C1 segment of cervical spinal cord (tissue), 14 donors: ENCODE measurements at regions not wholly inside any gene's neighbourhood (a gene's known extent, or its start where the extent isn't known, plus 50 kb on each side); places are given as distances from the start of the nearest gene placed in this dataset.

Experiments
- DNase-seq, 14 donors: peaks; one replicate each; lab custom pipeline; 2025; lab: John Stamatoyannopoulos, UW

- DNase-seq: no peak
These were observed 321.5 kb downstream of the ALG10 start for GRCh38 chr12:34343766-34344165.

GRCh38 chr12:34344851-34345522 is 322.7 kb downstream of the ALG10 start:
- no peak for DNase-seq

GRCh38 chr12:34345801-34346200 is 323.5 kb downstream of the ALG10 start:
- DNase-seq: no peak

GRCh38 chr12:34346372-34347034 is 324.2 kb downstream of the ALG10 start:
- DNase-seq: no peak

GRCh38 chr12:34347367-34347766 is 325.1 kb downstream of the ALG10 start:
- DNase-seq: no peak

- DNase-seq: no peak
These were observed 325.8 kb downstream of the ALG10 start for GRCh38 chr12:34348064-34348463.

GRCh38 chr12:34348836-34349672 is 326.8 kb downstream of the ALG10 start:
- DNase-seq: no peak

GRCh38 chr12:34349673-34349961 is 327.3 kb downstream of the ALG10 start:
- no peak for DNase-seq

- DNase-seq: no peak
These were observed 328.1 kb downstream of the ALG10 start for GRCh38 chr12:34350092-34351041.

- no peak for DNase-seq
These were observed 329.8 kb downstream of the ALG10 start for GRCh38 chr12:34352098-34352497.

- no peak for DNase-seq
These were observed 332.2 kb downstream of the ALG10 start for GRCh38 chr12:34354239-34355200.

GRCh38 chr12:34356233-34356987 is 334.1 kb downstream of the ALG10 start:
- no peak for DNase-seq

- no peak for DNase-seq
These were observed 335.5 kb downstream of the ALG10 start for GRCh38 chr12:34357791-34358190.

- DNase-seq: no peak
These were observed 335.9 kb downstream of the ALG10 start for GRCh38 chr12:34358198-34358597.

GRCh38 chr12:34361721-34362316 is 339.5 kb downstream of the ALG10 start:
- DNase-seq: no peak

- no peak for DNase-seq
These were observed 340.9 kb downstream of the ALG10 start for GRCh38 chr12:34363050-34363673.

- DNase-seq: no peak
These were observed 345.8 kb downstream of the ALG10 start for GRCh38 chr12:34368079-34368478.

- DNase-seq: no peak
These were observed 348.8 kb downstream of the ALG10 start for GRCh38 chr12:34371050-34371449.

- DNase-seq: no peak
These were observed 349.7 kb downstream of the ALG10 start for GRCh38 chr12:34372003-34372402.
